Astrocyte (in vitro differentiated cells and primary cell): ENCODE measurements at regions not wholly inside any gene's neighbourhood (a gene's known extent, or its start where the extent isn't known, plus 50 kb on each side); places are given as distances from the start of the nearest gene placed in this dataset.

Experiments
- DNase-seq: peaks from one replicate; pipeline ENCODE4 v3.0.0-alpha.2; 2010; ENCODE audit warnings: low read depth
- FAIRE-seq: peaks from 2 replicates; lab custom pipeline; 2011; peaks lifted over from hg19 to GRCh38; lab: Jason Lieb, UNC
- H2AFZ ChIP-seq: 2 replicates; pipeline ENCODE4 v1.6.0; 2012; ENCODE audit warnings: low read depth, low read length, inconsistent platforms
- H3K27ac ChIP-seq: 2 replicates; pipeline ENCODE4 v1.5.1; 2011; ENCODE audit warnings: low read depth, low read length, inconsistent platforms
- H3K27me3 ChIP-seq: 2 replicates; pipeline ENCODE4 v1.6.0; 2011; ENCODE audit warnings: low read length, inconsistent platforms; ENCODE audit not compliant: insufficient read depth
- H3K36me3 ChIP-seq: 2 replicates; pipeline ENCODE4 v1.5.1; 2011; ENCODE audit warnings: low read length, inconsistent platforms; ENCODE audit not compliant: insufficient read depth
- H3K4me1 ChIP-seq: 2 replicates; pipeline ENCODE4 v1.5.1; 2011; ENCODE audit warnings: low read length, inconsistent platforms; ENCODE audit not compliant: insufficient read depth
- H3K4me2 ChIP-seq: 2 replicates; pipeline ENCODE4 v1.6.0; 2012; ENCODE audit warnings: low read length, inconsistent platforms
- H3K4me3 ChIP-seq: 2 replicates; pipeline ENCODE4 v1.5.1; 2011; ENCODE audit warnings: low read depth, mild to moderate bottlenecking, low read length, inconsistent platforms; ENCODE audit not compliant: insufficient read depth
- H3K79me2 ChIP-seq: 2 replicates; pipeline ENCODE4 v1.6.0; 2012; ENCODE audit warnings: mild to moderate bottlenecking, low read length, inconsistent platforms; ENCODE audit not compliant: insufficient read depth
- H3K9ac ChIP-seq: 2 replicates; pipeline ENCODE4 v1.6.0; 2012; ENCODE audit warnings: mild to moderate bottlenecking, low read length, inconsistent platforms
- H3K9me3 ChIP-seq: 2 replicates; pipeline ENCODE4 v1.5.1; 2012; ENCODE audit warnings: low read depth, mild to moderate bottlenecking, low read length, inconsistent platforms; ENCODE audit not compliant: insufficient read depth
- H4K20me1 ChIP-seq: 2 replicates; pipeline ENCODE4 v1.6.0; 2012; ENCODE audit warnings: low read length, inconsistent platforms; ENCODE audit not compliant: insufficient read depth
- H3K27ac Mint-ChIP-seq: one replicate; pipeline ENCODE4 v1.8.0; 2021; ENCODE audit warnings: mild to moderate bottlenecking, mixed read lengths; ENCODE audit not compliant: unreplicated experiment
- H3K27me3 Mint-ChIP-seq: one replicate; pipeline ENCODE4 v1.8.0; 2021; ENCODE audit warnings: low read depth, mixed read lengths; ENCODE audit not compliant: unreplicated experiment
- H3K36me3 Mint-ChIP-seq: one replicate; pipeline ENCODE4 v1.8.0; 2021; ENCODE audit warnings: low read depth, mixed read lengths; ENCODE audit not compliant: unreplicated experiment
- H3K4me1 Mint-ChIP-seq: one replicate; pipeline ENCODE4 v1.8.0; 2021; ENCODE audit warnings: low read depth, mixed read lengths; ENCODE audit not compliant: unreplicated experiment
- H3K4me3 Mint-ChIP-seq: one replicate; pipeline ENCODE4 v1.8.0; 2021; ENCODE audit warnings: mild to moderate bottlenecking, moderate library complexity, mixed read lengths; ENCODE audit not compliant: unreplicated experiment
- H3K9me3 Mint-ChIP-seq: one replicate; pipeline ENCODE4 v1.8.0; 2021; ENCODE audit warnings: mild to moderate bottlenecking, mixed read lengths; ENCODE audit not compliant: unreplicated experiment
- CTCF ChIP-seq: IDR thresholded peaks from 2 replicates; pipeline ENCODE4 v1.5.1; 2011; ENCODE audit warnings: low read depth, mild to moderate bottlenecking, inconsistent platforms, low read length, moderate library complexity; ENCODE audit not compliant: insufficient read depth
- EZH2 ChIP-seq: IDR thresholded peaks from 2 replicates; pipeline ENCODE4 v1.6.1; 2012; ENCODE audit warnings: mild to moderate bottlenecking, low read length, inconsistent platforms; ENCODE audit not compliant: insufficient read depth

DNA sequence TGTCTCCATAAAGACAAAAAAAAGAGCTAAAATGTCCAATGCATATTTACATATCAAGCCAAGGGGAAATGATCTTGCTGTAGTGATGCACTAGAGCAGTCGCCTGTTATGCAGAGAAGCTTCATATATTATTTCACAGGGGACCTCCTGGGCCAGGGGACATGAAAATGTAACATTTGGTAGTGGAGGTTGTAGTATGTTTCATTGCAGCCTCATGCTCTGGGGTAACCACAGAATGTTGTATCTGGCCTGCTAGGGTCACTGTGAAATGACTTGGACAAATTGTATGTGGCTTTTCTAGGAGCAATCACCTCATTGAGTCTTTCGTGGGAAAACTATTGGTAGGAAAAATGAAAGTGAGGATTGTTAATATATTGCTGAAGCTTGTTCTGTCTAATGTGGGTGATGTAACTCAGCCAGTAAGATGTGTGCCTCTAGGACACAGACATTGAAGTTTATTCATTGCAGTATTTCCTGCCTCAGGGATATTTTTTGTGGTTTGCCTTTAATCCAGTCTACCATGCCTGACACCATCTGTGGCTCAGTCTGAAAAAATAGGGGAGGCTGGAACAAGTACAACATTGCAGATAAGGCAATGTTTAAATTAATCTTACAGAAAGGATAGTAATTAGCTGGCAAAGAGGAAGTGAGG, 430.8 kb upstream of the TNC start:
- Histone ChIP-seq H3K9me3 (no peaks in the 10 kb centered on the region), H3K4me3 (no peak overlapping the region), H4K20me1 (no peaks in the 10 kb centered on the region), H3K4me1 (no peaks in the 10 kb centered on the region), H2AFZ (no peak overlapping the region), H3K4me2 (no peak overlapping the region), H3K27me3 (peaks cover 7% of the 10 kb centered on the region), H3K36me3 (no peaks in the 10 kb centered on the region), H3K9ac (no peak overlapping the region), H3K79me2 (no peaks in the 10 kb centered on the region), H3K27ac (no peak overlapping the region)
- peaks cover 12% of the 10 kb centered on the region for H3K4me1 Mint-ChIP-seq
- FAIRE-seq (no peak), DNase-seq (peak; percentile 75)
- H3K4me3 Mint-ChIP-seq = no peak overlapping the region
- no peaks in the 10 kb centered on the region for H3K36me3 Mint-ChIP-seq
- H3K27ac Mint-ChIP-seq = peak overlapping the region; percentile 34
- peaks cover 2% of the 10 kb centered on the region for H3K9me3 Mint-ChIP-seq
- TF ChIP-seq EZH2 (no peak), CTCF (no peak)
- H3K27me3 Mint-ChIP-seq = peaks cover 6% of the 10 kb centered on the region

DNA sequence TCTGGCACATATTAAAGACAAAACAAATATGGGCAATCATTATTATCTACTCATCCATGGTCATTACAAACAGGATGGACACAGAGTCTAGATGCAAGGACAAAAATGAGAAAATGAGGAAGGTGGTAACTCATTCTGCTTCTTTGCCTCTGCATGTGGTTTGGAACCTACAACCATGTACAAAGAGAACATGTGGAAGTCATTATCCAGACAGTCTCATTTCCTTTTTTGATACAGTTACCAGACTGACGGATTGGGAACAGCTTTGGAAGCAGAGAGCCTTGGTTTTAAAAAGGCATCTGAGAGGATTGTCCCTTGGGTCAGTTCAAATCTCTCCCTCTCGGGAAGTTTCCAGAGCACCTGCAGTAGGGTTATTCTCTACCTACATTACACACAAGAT, 433.4 kb upstream of the TNC start:
- H3K9ac ChIP-seq = no peak overlapping the region
- H3K36me3 ChIP-seq = no peaks in the 10 kb centered on the region
- no peak overlapping the region for H3K4me2 ChIP-seq
- H3K4me3 ChIP-seq = no peak overlapping the region
- no peaks in the 10 kb centered on the region for H3K4me1 ChIP-seq
- peaks cover 2% of the 10 kb centered on the region for H3K9me3 ChIP-seq
- peaks cover 19% of the 10 kb centered on the region for H3K9me3 Mint-ChIP-seq
- H3K27me3 ChIP-seq = peaks cover 7% of the 10 kb centered on the region
- DNase-seq (peak; percentile 14), FAIRE-seq (peak; percentile 59)
- H3K4me3 Mint-ChIP-seq = no peak overlapping the region
- H3K27ac Mint-ChIP-seq = no peak overlapping the region
- H3K27me3 Mint-ChIP-seq = peaks cover 4% of the 10 kb centered on the region
- H4K20me1 ChIP-seq = no peaks in the 10 kb centered on the region
- peaks cover 9% of the 10 kb centered on the region for H3K4me1 Mint-ChIP-seq
- TF ChIP-seq CTCF (no peak), EZH2 (no peak)
- no peak overlapping the region for H2AFZ ChIP-seq
- H3K79me2 ChIP-seq = no peaks in the 10 kb centered on the region
- peaks cover 5% of the 10 kb centered on the region for H3K36me3 Mint-ChIP-seq
- no peak overlapping the region for H3K27ac ChIP-seq

- Mint-ChIP-seq H3K27me3 (peaks cover 4% of the 10 kb centered on the region), H3K27ac (no peak overlapping the region), H3K4me3 (no peak overlapping the region), H3K4me1 (peaks cover 9% of the 10 kb centered on the region), H3K36me3 (peaks cover 7% of the 10 kb centered on the region), H3K9me3 (peaks cover 25% of the 10 kb centered on the region)
- DNase-seq (peak; percentile 5), FAIRE-seq (no peak)
- Histone ChIP-seq H3K27ac (no peak overlapping the region), H2AFZ (no peak overlapping the region), H3K4me1 (no peaks in the 10 kb centered on the region), H3K27me3 (peaks cover 7% of the 10 kb centered on the region), H3K9ac (no peak overlapping the region), H3K4me2 (no peak overlapping the region), H3K36me3 (no peaks in the 10 kb centered on the region), H4K20me1 (no peaks in the 10 kb centered on the region), H3K79me2 (no peaks in the 10 kb centered on the region), H3K9me3 (peaks cover 4% of the 10 kb centered on the region), H3K4me3 (no peak overlapping the region)
- TF ChIP-seq CTCF (no peak), EZH2 (no peak)
Observed at GRCh38 chr9:115553060-115553773, 435.3 kb upstream of the TNC start.
